CD4-positive, alpha-beta T cell (primary cell): ENCODE measurements at regions not wholly inside any gene's neighbourhood (a gene's known extent, or its start where the extent isn't known, plus 50 kb on each side); places are given as distances from the start of the nearest gene placed in this dataset.
"Not testable (repeated sequence)": the region's sequence is repeated elsewhere in the genome, so short reads cannot be mapped to it uniquely, and the experiment has no call there.

Experiments
- ATAC-seq: fragments of 200-7000 bp; cut with Tn5 transposase; one replicate; pipeline ENCODE4 v1.10.0; 2022; ENCODE audit warnings: mild to moderate bottlenecking; ENCODE audit not compliant: poor library complexity
- CTCF ChIA-PET: fragments of 350-600 bp; sonication (Branson Sonifier 250); formaldehyde crosslinking; loops from one replicate; lab custom pipeline; 2021; ENCODE audit warnings: antibody characterized with exemption, inconsistent platforms; lab: Charles Lee
- POLR2A ChIA-PET: fragments of 350-600 bp; sonication (Branson Sonifier 250); formaldehyde crosslinking; loops from one replicate; lab custom pipeline; 2021; ENCODE audit warnings: antibody characterized with exemption, inconsistent platforms; lab: Charles Lee
- DNase-seq, 14 experiments: peaks; one replicate each; pipeline ENCODE4 v3.0.0-alpha.2; 2013 to 2020; ENCODE audit warnings: mixed read lengths in 2 of 14
- H3K27ac ChIP-seq, 2 donors: one replicate each; pipeline versions ENCODE4 v1.5.1 to v1.7.0; 2013; ENCODE audit warnings: low read length in 2 of 2, low read depth in 1 of 2, mild to moderate bottlenecking in 1 of 2
- H3K27me3 ChIP-seq, 2 experiments: 1 replicate in 1 of 2; 2 replicates in 1 of 2; pipeline versions ENCODE4 v1.6.1 to v1.7.0; 2013; ENCODE audit warnings: low read length in 2 of 2, control low read depth in 1 of 2, mild to moderate bottlenecking in 1 of 2, moderate library complexity in 1 of 2; ENCODE audit not compliant: insufficient read depth in 2 of 2, control insufficient read depth in 1 of 2
- H3K36me3 ChIP-seq: one replicate; pipeline ENCODE4 v1.6.1; 2013; ENCODE audit warnings: low read length, control low read depth; ENCODE audit not compliant: insufficient read depth
- H3K4me1 ChIP-seq: one replicate; pipeline ENCODE4 v1.6.1; 2013; ENCODE audit warnings: low read length, control low read depth; ENCODE audit not compliant: insufficient read depth
- H3K4me3 ChIP-seq: one replicate; pipeline ENCODE4 v1.5.1; 2013; ENCODE audit warnings: mild to moderate bottlenecking, low read length, moderate library complexity
- H3K9me3 ChIP-seq, 2 experiments: 1 replicate in 1 of 2; 2 replicates in 1 of 2; pipeline versions ENCODE4 v1.6.1 to v1.7.0; 2013; ENCODE audit warnings: low read length in 2 of 2, mild to moderate bottlenecking in 2 of 2, control low read depth in 1 of 2, moderate library complexity in 1 of 2; ENCODE audit not compliant: control insufficient read depth in 1 of 2, insufficient read depth in 1 of 2
- H3K27ac Mint-ChIP-seq: one replicate; pipeline ENCODE4 v1.8.0; 2020; ENCODE audit warnings: mixed read lengths
- H3K27me3 Mint-ChIP-seq: one replicate; pipeline ENCODE4 v1.8.0; 2021; ENCODE audit warnings: mixed read lengths
- H3K36me3 Mint-ChIP-seq: one replicate; pipeline ENCODE4 v1.8.0; 2021; ENCODE audit warnings: low read depth, mixed read lengths
- H3K4me1 Mint-ChIP-seq: one replicate; pipeline ENCODE4 v1.8.0; 2021; ENCODE audit warnings: low read depth, mixed read lengths
- H3K4me3 Mint-ChIP-seq: one replicate; pipeline ENCODE4 v1.8.0; 2020; ENCODE audit warnings: mild to moderate bottlenecking, mixed read lengths
- H3K9me3 Mint-ChIP-seq: one replicate; pipeline ENCODE4 v1.8.0; 2020; ENCODE audit warnings: mixed read lengths
- CTCF ChIP-seq: fragments of 200-600 bp; IDR thresholded peaks from one replicate; pipeline ENCODE4 v1.8.0; 2022; ENCODE audit warnings: antibody characterized with exemption, mild to moderate bottlenecking
- intact Hi-C, 2 experiments: fragments of 100-400 bp; cut with DNase I in 1 of 2; cut with micrococcal nuclease in 1 of 2; formaldehyde crosslinking; loops; one replicate each; pipeline versions ENCODE4 v1.15.1 to v1.9.0; 2023 to 2025; cut with DNase I, micrococcal nuclease

- ChIA-PET POLR2A (no interaction called here), CTCF (no interaction called here)
- Histone ChIP-seq H3K4me1 (no peaks in the 10 kb centered on the region), H3K27ac (no peak overlapping the region), H3K36me3 (no peaks in the 10 kb centered on the region), H3K9me3 (no peaks in the 10 kb centered on the region), H3K4me3 (no peak overlapping the region), H3K27me3 (no peaks in the 10 kb centered on the region)
- Mint-ChIP-seq H3K36me3 (no peaks in the 10 kb centered on the region), H3K27ac (no peak overlapping the region), H3K4me1 (no peaks in the 10 kb centered on the region), H3K4me3 (no peak overlapping the region), H3K27me3 (no peaks in the 10 kb centered on the region), H3K9me3 (no peaks in the 10 kb centered on the region)
- TF ChIP-seq CTCF: no peak
- no peak for DNase-seq
- ATAC-seq: no peak
- intact Hi-C loops: loop anchor here in 1 of 2 experiments (10.0 kb wide), 1 partner anchor 309 kb away; no protein-coding TSS in a partner anchor
Measured at GRCh38 chr5:18395126-18396110, 761.2 kb downstream of the TAF11L14 start.

GRCh38 chr5:18397371-18397770 is 763.1 kb downstream of the TAF11L14 start:
- no peaks in the 10 kb centered on the region for H3K9me3 ChIP-seq
- ATAC-seq (no peak), DNase-seq (no peak)
- H3K4me1 ChIP-seq: no peaks in the 10 kb centered on the region
- Mint-ChIP-seq H3K4me3 (no peak overlapping the region), H3K4me1 (no peaks in the 10 kb centered on the region), H3K27me3 (no peaks in the 10 kb centered on the region), H3K27ac (no peak overlapping the region), H3K9me3 (no peaks in the 10 kb centered on the region), H3K36me3 (no peaks in the 10 kb centered on the region)
- CTCF ChIA-PET: no interaction called here
- no peaks in the 10 kb centered on the region for H3K36me3 ChIP-seq
- H3K27me3 ChIP-seq: no peaks in the 10 kb centered on the region
- intact Hi-C loops: loop anchor here in 1 of 2 experiments (10.0 kb wide), 1 partner anchor 307 kb away; no protein-coding TSS in a partner anchor
- no peak overlapping the region for H3K4me3 ChIP-seq
- TF ChIP-seq CTCF: no peak
- H3K27ac ChIP-seq: no peak overlapping the region
- POLR2A ChIA-PET: no interaction called here

- DNase-seq (no peak), ATAC-seq (no peak)
- intact Hi-C loops: loop anchor here in 1 of 2 experiments (10.0 kb wide), 1 partner anchor 307 kb away; no protein-coding TSS in a partner anchor
- no peak overlapping the region for H3K27ac ChIP-seq
- no peaks in the 10 kb centered on the region for H3K9me3 ChIP-seq
- H3K4me3 ChIP-seq: no peak overlapping the region
- no peaks in the 10 kb centered on the region for H3K4me1 ChIP-seq
- Mint-ChIP-seq H3K4me1 (no peaks in the 10 kb centered on the region), H3K27ac (no peak overlapping the region), H3K9me3 (no peaks in the 10 kb centered on the region), H3K27me3 (no peaks in the 10 kb centered on the region), H3K4me3 (no peak overlapping the region), H3K36me3 (no peaks in the 10 kb centered on the region)
- ChIA-PET CTCF (no interaction called here), POLR2A (no interaction called here)
- TF ChIP-seq CTCF: no peak
- no peaks in the 10 kb centered on the region for H3K36me3 ChIP-seq
- H3K27me3 ChIP-seq: no peaks in the 10 kb centered on the region
Measured at GRCh38 chr5:18397891-18398290, 763.6 kb downstream of the TAF11L14 start.

GRCh38 chr5:18399461-18400327 is 765.4 kb downstream of the TAF11L14 start:
- H3K27me3 Mint-ChIP-seq, H3K4me1 ChIP-seq, H3K36me3 ChIP-seq, H3K27ac Mint-ChIP-seq, H3K9me3 Mint-ChIP-seq, H3K4me3 ChIP-seq, CTCF ChIA-PET, H3K36me3 Mint-ChIP-seq, H3K4me3 Mint-ChIP-seq, DNase-seq, ATAC-seq, POLR2A ChIA-PET, H3K27me3 ChIP-seq, H3K9me3 ChIP-seq, H3K27ac ChIP-seq, H3K4me1 Mint-ChIP-seq: not testable (repeated sequence)
- intact Hi-C loops: loop anchor here in 1 of 2 experiments (10.0 kb wide), 1 partner anchor 305 kb away; no protein-coding TSS in a partner anchor
